ENCODE measurements at regions not wholly inside any gene's neighbourhood (a gene's known extent, or its start where the extent isn't known, plus 50 kb on each side); places are given as distances from the start of the nearest gene placed in this dataset.

DNA sequence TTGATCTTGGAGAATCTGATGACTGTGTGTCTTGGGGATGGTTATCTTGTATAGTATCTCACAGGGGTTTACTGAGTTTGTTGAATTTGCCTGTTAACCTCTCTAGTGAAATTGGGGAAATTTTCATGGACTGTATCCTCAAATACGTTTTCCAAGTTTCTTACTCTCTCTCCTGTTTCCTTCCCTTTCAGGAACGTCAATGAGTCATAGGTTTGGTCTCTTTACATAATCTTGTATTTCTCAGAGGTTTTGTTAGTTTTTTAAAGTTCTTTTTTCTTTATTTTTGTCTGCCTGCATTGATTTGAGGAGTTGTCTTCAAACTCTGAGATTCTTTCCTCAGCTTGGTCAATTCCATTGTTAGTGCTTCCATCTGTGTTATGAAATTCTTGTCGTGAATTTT lies 227.7 kb upstream of the GPRIN3 start:
- Histone ChIP-seq H3K4me3 (ENCODE audit: low read length) (no peak overlapping the region), H2AFZ (ENCODE audit: low read length) (no peak overlapping the region), H4K20me1 (ENCODE audit: insufficient read depth, low read length) (no peaks in the 10 kb centered on the region), H3K9ac (ENCODE audit: low read length) (no peak overlapping the region), H3K79me2 (ENCODE audit: low read length) (no peaks in the 10 kb centered on the region), H3F3A (ENCODE audit: insufficient read depth, low read length) (no peaks in the 10 kb centered on the region), H3K27me3 (replicated peaks; ENCODE audit: insufficient read depth, low read length) (no peaks in the 10 kb centered on the region), H3K36me3 (replicated peaks; ENCODE audit: insufficient read depth, low read length) (no peaks in the 10 kb centered on the region), H3K9me2 (replicated peaks; ENCODE audit: insufficient read depth, low read length) (no peaks in the 10 kb centered on the region), H3K4me2 (ENCODE audit: low read depth, low read length) (no peak overlapping the region), H3K27ac (ENCODE audit: low read length) (no peak overlapping the region), H3K4me1 (ENCODE audit: low read length) (no peaks in the 10 kb centered on the region), H3K9me3 (replicated peaks; ENCODE audit: insufficient read depth, low read length) (no peaks in the 10 kb centered on the region)
- no peak for TF ChIP-seq EZH2phosphoT487 (IDR thresholded peaks at IDR 0.05; ENCODE audit: low read length)
- TF ChIP-seq, protein P1, sequence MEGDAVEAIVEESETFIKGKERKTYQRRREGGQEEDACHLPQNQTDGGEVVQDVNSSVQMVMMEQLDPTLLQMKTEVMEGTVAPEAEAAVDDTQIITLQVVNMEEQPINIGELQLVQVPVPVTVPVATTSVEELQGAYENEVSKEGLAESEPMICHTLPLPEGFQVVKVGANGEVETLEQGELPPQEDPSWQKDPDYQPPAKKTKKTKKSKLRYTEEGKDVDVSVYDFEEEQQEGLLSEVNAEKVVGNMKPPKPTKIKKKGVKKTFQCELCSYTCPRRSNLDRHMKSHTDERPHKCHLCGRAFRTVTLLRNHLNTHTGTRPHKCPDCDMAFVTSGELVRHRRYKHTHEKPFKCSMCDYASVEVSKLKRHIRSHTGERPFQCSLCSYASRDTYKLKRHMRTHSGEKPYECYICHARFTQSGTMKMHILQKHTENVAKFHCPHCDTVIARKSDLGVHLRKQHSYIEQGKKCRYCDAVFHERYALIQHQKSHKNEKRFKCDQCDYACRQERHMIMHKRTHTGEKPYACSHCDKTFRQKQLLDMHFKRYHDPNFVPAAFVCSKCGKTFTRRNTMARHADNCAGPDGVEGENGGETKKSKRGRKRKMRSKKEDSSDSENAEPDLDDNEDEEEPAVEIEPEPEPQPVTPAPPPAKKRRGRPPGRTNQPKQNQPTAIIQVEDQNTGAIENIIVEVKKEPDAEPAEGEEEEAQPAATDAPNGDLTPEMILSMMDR (IDR thresholded peaks at IDR 0.05; ENCODE audit: low read length) = no peak
- TF ChIP-seq EZH2 (optimal IDR thresholded peaks at IDR 0.05; ENCODE audit: low read depth, low read length) = no peak
- DNase-seq = no peak

DNA sequence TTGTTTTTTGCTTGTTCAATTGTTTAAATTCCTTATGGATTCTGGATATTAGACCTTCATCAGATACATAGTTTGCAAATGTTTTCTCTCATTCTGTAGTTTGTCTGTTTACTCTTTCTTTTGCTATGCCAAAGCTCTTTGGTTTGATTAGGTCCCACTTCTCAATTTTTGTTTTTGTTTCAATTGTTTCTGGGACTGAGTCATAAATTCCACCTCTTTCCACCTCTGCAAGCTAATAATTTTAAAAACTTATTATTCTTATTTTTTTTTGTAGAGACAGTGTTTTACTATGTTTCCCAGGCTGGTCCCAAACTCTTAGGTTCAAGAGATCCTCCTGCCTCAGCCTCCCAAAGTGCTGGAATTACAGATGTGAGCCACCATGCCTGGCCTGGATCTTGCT lies 226.8 kb upstream of the GPRIN3 start:
- Histone ChIP-seq H3K9me2 (replicated peaks; ENCODE audit: insufficient read depth, low read length) (no peaks in the 10 kb centered on the region), H3K9me3 (replicated peaks; ENCODE audit: insufficient read depth, low read length) (no peaks in the 10 kb centered on the region), H2AFZ (ENCODE audit: low read length) (no peak overlapping the region), H4K20me1 (ENCODE audit: insufficient read depth, low read length) (no peaks in the 10 kb centered on the region), H3K36me3 (replicated peaks; ENCODE audit: insufficient read depth, low read length) (no peaks in the 10 kb centered on the region), H3K27me3 (replicated peaks; ENCODE audit: insufficient read depth, low read length) (no peaks in the 10 kb centered on the region), H3F3A (ENCODE audit: insufficient read depth, low read length) (no peaks in the 10 kb centered on the region), H3K4me1 (ENCODE audit: low read length) (no peaks in the 10 kb centered on the region), H3K27ac (ENCODE audit: low read length) (no peak overlapping the region), H3K4me2 (ENCODE audit: low read depth, low read length) (no peak overlapping the region), H3K79me2 (ENCODE audit: low read length) (no peaks in the 10 kb centered on the region), H3K4me3 (ENCODE audit: low read length) (no peak overlapping the region), H3K9ac (ENCODE audit: low read length) (no peak overlapping the region)
- TF ChIP-seq EZH2 (optimal IDR thresholded peaks at IDR 0.05; ENCODE audit: low read depth, low read length) (no peak), EZH2phosphoT487 (IDR thresholded peaks at IDR 0.05; ENCODE audit: low read length) (no peak)
- TF ChIP-seq, protein P1 (IDR thresholded peaks at IDR 0.05; ENCODE audit: low read length) = no peak
- no peak for DNase-seq

DNA sequence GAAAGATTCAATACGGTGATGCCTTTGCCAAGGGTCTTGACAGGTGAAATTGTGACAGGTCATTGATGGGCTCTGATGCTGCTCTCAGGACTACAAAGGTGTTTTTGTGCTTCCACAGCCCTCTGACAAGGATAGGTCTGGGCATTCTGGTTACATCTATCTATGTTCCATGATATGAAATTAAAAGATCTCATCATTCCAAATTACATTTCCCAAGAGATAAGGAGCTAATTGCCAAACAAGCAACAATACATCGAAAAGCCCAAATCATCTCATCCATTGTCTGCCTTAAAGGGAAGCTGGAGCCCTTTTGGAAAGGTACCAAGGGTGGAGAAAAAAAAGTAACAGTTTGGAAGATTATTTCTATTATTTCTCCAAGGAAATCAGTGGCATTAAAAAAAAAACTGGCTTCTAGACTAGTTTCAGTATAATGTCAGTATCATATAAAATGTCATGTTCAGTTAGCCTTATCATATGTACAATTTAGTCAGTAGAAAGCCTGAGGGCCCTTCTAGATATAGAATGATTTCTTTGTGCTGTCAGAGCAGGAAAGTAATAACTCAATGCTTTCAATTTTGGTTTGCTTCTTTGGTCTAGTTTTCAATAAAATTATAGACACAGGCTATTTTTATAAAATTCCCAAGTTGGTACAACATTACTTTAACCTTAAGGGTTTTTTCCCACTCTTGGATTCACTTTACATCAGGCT lies 224.5 kb upstream of the GPRIN3 start:
- Histone ChIP-seq H3K4me3 (ENCODE audit: low read length) (no peak overlapping the region), H3K4me1 (ENCODE audit: low read length) (no peaks in the 10 kb centered on the region), H2AFZ (ENCODE audit: low read length) (no peak overlapping the region), H3K9me2 (replicated peaks; ENCODE audit: insufficient read depth, low read length) (no peaks in the 10 kb centered on the region), H3K4me2 (ENCODE audit: low read depth, low read length) (no peak overlapping the region), H3K27me3 (replicated peaks; ENCODE audit: insufficient read depth, low read length) (no peaks in the 10 kb centered on the region), H3K9me3 (replicated peaks; ENCODE audit: insufficient read depth, low read length) (no peaks in the 10 kb centered on the region), H4K20me1 (ENCODE audit: insufficient read depth, low read length) (no peaks in the 10 kb centered on the region), H3K79me2 (ENCODE audit: low read length) (no peaks in the 10 kb centered on the region), H3F3A (ENCODE audit: insufficient read depth, low read length) (no peaks in the 10 kb centered on the region), H3K9ac (ENCODE audit: low read length) (no peak overlapping the region), H3K36me3 (replicated peaks; ENCODE audit: insufficient read depth, low read length) (no peaks in the 10 kb centered on the region), H3K27ac (ENCODE audit: low read length) (no peak overlapping the region)
- no peak for DNase-seq
- no peak for TF ChIP-seq EZH2 (optimal IDR thresholded peaks at IDR 0.05; ENCODE audit: low read depth, low read length)
- TF ChIP-seq, protein P1 (IDR thresholded peaks at IDR 0.05; ENCODE audit: low read length) = no peak
- no peak for TF ChIP-seq EZH2phosphoT487 (IDR thresholded peaks at IDR 0.05; ENCODE audit: low read length)

Data from MM.1S (cell line).